ENCODE measurements at regions not wholly inside any gene's neighbourhood (a gene's known extent, or its start where the extent isn't known, plus 50 kb on each side); places are given as distances from the start of the nearest gene placed in this dataset.

GRCh38 chr4:153060196-153060595 is 124.1 kb downstream of the FHDC1 start:
- Histone ChIP-seq H3K9me3 (no peaks in the 10 kb centered on the region), H3K4me1 (no peaks in the 10 kb centered on the region), H3K27me3 (peaks cover 5 to 47% (median 26%) of the 10 kb centered on the region in 7 donors), H3K36me3 (no peaks in the 10 kb centered on the region), H3K4me3 (no peak overlapping the region), H3K27ac (no peak overlapping the region)
- 74 to 76% methylated on average over 6 of the region's 6 CpGs for WGBS, 2 donors
- DNase-seq = no peak
- TF ChIP-seq CTCF (IDR thresholded peaks at IDR 0.05) = no peak
- no peak for ATAC-seq
- intact Hi-C loops (cut with DNase I) = no loop called here

GRCh38 chr4:153061971-153062370 is 125.8 kb downstream of the FHDC1 start:
- no peaks in the 10 kb centered on the region for H3K4me1 ChIP-seq
- TF ChIP-seq CTCF (IDR thresholded peaks at IDR 0.05) = no peak
- no peaks in the 10 kb centered on the region for H3K36me3 ChIP-seq
- H3K4me3 ChIP-seq = no peak overlapping the region
- H3K9me3 ChIP-seq = no peaks in the 10 kb centered on the region
- peaks cover 0 to 29% (median 10%) of the 10 kb centered on the region in 7 donors for H3K27me3 ChIP-seq
- H3K27ac ChIP-seq = no peak overlapping the region
- intact Hi-C loops (cut with DNase I) = no loop called here
- no peak for ATAC-seq
- no peak for DNase-seq
- 92 to 94% methylated on average over 2 of the region's 2 CpGs for WGBS, 2 donors

GRCh38 chr4:153062652-153063168 is 126.6 kb downstream of the FHDC1 start:
- Histone ChIP-seq H3K36me3 (no peaks in the 10 kb centered on the region), H3K4me3 (no peak overlapping the region), H3K27ac (no peak overlapping the region), H3K9me3 (no peaks in the 10 kb centered on the region), H3K4me1 (no peaks in the 10 kb centered on the region), H3K27me3 (peaks cover 0 to 22% (median 2%) of the 10 kb centered on the region in 7 donors)
- ATAC-seq (no peak), DNase-seq (no peak)
- no peak for TF ChIP-seq CTCF (IDR thresholded peaks at IDR 0.05)
- WGBS, 2 donors = 90 to 98% methylated on average over 3 of the region's 3 CpGs
- intact Hi-C loops (cut with DNase I) = no loop called here

GRCh38 chr4:153063490-153063889 is 127.4 kb downstream of the FHDC1 start:
- 92 to 93% methylated on average over 4 of the region's 4 CpGs for WGBS, 2 donors
- intact Hi-C loops (cut with DNase I) = no loop called here
- ATAC-seq = no peak

More at GRCh38 chr4:153063490-153063889, 127.4 kb downstream of the FHDC1 start:
- Histone ChIP-seq H3K36me3 (no peaks in the 10 kb centered on the region), H3K9me3 (no peaks in the 10 kb centered on the region), H3K4me1 (no peaks in the 10 kb centered on the region), H3K27me3 (peaks cover 0 to 14% (median 0%) of the 10 kb centered on the region in 7 donors), H3K4me3 (no peak overlapping the region), H3K27ac (no peak overlapping the region)
- no peak for TF ChIP-seq CTCF (IDR thresholded peaks at IDR 0.05)
- DNase-seq = no peak
